WI38 (cell line): ENCODE measurements at regions not wholly inside any gene's neighbourhood (a gene's known extent, or its start where the extent isn't known, plus 50 kb on each side); places are given as distances from the start of the nearest gene placed in this dataset.

ENCODE experiments used
- H3K4me3 ChIP-seq: 2 replicates; pipeline ENCODE4 v1.5.1; 2011; ENCODE audit warnings: low read depth, mild to moderate bottlenecking, control low read depth, low read length
- TF ChIP-seq, protein P1 (sequence below): IDR thresholded peaks from 2 replicates; pipeline ENCODE4 v1.5.1; 2012; ENCODE audit warnings: low read depth, mild to moderate bottlenecking, control low read depth, low read length

GRCh38 chr6:156279261-156279969, 497.8 kb upstream of the ARID1B start:
- TF ChIP-seq, protein P1, sequence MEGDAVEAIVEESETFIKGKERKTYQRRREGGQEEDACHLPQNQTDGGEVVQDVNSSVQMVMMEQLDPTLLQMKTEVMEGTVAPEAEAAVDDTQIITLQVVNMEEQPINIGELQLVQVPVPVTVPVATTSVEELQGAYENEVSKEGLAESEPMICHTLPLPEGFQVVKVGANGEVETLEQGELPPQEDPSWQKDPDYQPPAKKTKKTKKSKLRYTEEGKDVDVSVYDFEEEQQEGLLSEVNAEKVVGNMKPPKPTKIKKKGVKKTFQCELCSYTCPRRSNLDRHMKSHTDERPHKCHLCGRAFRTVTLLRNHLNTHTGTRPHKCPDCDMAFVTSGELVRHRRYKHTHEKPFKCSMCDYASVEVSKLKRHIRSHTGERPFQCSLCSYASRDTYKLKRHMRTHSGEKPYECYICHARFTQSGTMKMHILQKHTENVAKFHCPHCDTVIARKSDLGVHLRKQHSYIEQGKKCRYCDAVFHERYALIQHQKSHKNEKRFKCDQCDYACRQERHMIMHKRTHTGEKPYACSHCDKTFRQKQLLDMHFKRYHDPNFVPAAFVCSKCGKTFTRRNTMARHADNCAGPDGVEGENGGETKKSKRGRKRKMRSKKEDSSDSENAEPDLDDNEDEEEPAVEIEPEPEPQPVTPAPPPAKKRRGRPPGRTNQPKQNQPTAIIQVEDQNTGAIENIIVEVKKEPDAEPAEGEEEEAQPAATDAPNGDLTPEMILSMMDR, result no peak
- no peak overlapping the region for H3K4me3 ChIP-seq

GRCh38 chr6:156273065-156273711, 504.0 kb upstream of the ARID1B start:
- no peak overlapping the region for H3K4me3 ChIP-seq
- TF ChIP-seq, protein P1, result no peak

GRCh38 chr6:156269751-156270369, 507.3 kb upstream of the ARID1B start:
- no peak overlapping the region for H3K4me3 ChIP-seq
- TF ChIP-seq, protein P1, result no peak

DNA sequence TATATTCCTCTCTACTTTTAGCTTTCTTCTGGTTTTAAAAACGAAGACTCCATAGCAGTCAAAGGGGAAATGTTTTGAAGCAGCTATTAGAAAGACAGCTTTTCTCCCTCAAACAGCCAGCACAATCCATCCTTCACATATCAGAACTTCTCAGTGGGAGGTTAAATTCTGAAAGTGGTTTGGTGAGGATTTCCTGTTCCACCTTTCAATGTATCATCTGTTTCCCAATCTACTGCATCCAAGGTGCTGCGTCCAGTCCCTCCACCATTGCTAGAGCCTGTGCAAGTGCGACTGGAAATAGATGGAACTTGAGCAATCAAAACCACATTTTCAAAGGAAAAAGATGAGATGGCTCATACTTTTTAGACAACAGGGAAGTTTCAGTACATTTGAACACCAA, 508.3 kb upstream of the ARID1B start:
- H3K4me3 ChIP-seq, result no peak overlapping the region
- TF ChIP-seq, protein P1, result no peak

GRCh38 chr6:156262014-156262413, 515.2 kb upstream of the ARID1B start:
- TF ChIP-seq, protein P1, result no peak
- H3K4me3 ChIP-seq, result no peak overlapping the region

GRCh38 chr6:156260815-156261214, 516.4 kb upstream of the ARID1B start:
- TF ChIP-seq, protein P1, result no peak
- H3K4me3 ChIP-seq, result no peak overlapping the region

DNA sequence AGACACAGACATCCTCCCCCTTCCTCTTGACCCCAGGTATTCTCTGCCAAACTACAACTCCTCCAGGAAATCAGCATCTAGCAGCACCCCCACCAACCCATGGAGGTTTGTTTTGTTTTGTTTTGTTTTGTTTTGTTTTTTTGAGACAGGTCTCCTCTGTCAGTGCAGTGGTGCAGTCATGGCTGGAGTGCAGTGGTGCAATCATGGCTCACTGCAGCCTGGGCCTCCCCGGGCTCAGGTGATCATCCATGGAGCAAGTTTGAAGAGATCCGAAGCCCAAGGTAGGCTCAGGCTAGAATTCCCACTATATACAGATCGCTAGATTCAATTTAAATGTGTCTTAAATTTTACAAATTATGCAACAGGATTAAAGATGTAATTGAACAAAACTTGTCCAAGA, 518.2 kb upstream of the ARID1B start:
- TF ChIP-seq, protein P1, result no peak
- no peak overlapping the region for H3K4me3 ChIP-seq
